ENCODE measurements at regions not wholly inside any gene's neighbourhood (a gene's known extent, or its start where the extent isn't known, plus 50 kb on each side); places are given as distances from the start of the nearest gene placed in this dataset.

DNA sequence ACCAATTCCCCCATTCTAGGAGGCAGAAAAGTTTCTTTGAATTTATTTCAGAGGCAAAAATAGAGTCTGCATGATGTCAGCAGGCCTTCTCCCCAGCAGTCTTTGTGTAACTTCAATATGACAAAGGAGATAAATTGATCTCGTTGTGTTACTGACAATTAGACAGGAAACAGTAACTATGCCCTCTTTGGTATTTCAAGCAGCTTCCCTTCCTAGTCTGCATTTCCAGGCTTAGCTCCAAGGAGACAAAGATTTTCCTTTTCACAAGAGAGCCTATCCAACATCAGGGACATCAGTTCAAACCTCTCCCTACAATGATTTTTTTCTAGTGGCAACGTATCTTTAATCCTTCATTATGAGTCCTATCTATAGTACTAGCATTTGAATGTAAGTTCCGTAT is 245.9 kb upstream of the HSF2 start:
- POLR2A ChIA-PET: no interaction called here
- Histone ChIP-seq H4K20me1 (ENCODE audit: insufficient read depth, low read length) (no peaks in the 10 kb centered on the region), H3K27ac (ENCODE audit: extremely low read length, insufficient read depth, low read length) (no peak overlapping the region), H3K36me3 (replicated peaks in 1 of 2; ENCODE audit: control insufficient read depth in 1 of 2, insufficient read depth in 2 of 2, low read length in 2 of 2) (no peaks in the 10 kb centered on the region), H3K4me3 (replicated peaks in 1 of 3; ENCODE audit: insufficient read depth in 1 of 3, low read depth in 2 of 3, low read length in 3 of 3) (no peak overlapping the region), H3K79me2 (ENCODE audit: insufficient read depth, low read length) (no peaks in the 10 kb centered on the region), H3K27me3 (ENCODE audit: control insufficient read depth in 1 of 2, insufficient read depth in 2 of 2, low read length in 2 of 2) (no peaks in the 10 kb centered on the region), H3K4me2 (ENCODE audit: low read depth, low read length) (no peak overlapping the region), H2AFZ (ENCODE audit: low read length) (no peak overlapping the region), H3K9me3 (ENCODE audit: low read length) (no peaks in the 10 kb centered on the region), H3K4me1 (ENCODE audit: insufficient read depth, low read length) (no peaks in the 10 kb centered on the region), H3K9ac (ENCODE audit: insufficient read depth, low read depth, low read length) (no peak overlapping the region)
- no TSS peak for BruUV-seq (replicated peaks)
- DNase-seq (ENCODE audit: low spot score) (no peak), ATAC-seq (no peak), FAIRE-seq (no peak)
- CTCF ChIA-PET (ENCODE audit: low intra/inter-chr PET ratio, low total read pairs): no interaction called here
- 0% methylated on average over 3 of the region's 3 CpGs for WGBS (ENCODE audit: low lambda C conversion rate)
- in situ Hi-C loops (cut with HindIII; ENCODE audit: extremely low pct_ligation_motif_present, low pct_unique_long_range_greater_than_20kb): no loop called here
- TF ChIP-seq, protein P1, sequence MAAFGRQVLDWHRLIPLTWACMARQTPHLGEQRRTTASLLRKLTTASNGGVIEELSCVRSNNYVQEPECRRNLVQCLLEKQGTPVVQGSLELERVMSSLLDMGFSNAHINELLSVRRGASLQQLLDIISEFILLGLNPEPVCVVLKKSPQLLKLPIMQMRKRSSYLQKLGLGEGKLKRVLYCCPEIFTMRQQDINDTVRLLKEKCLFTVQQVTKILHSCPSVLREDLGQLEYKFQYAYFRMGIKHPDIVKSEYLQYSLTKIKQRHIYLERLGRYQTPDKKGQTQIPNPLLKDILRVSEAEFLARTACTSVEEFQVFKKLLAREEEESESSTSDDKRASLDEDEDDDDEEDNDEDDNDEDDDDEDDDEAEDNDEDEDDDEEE (CRISPR knock-in tag; IDR thresholded peaks at IDR 0.05): no peak
- TF ChIP-seq JUNB (CRISPR knock-in tag; IDR thresholded peaks at IDR 0.05; ENCODE audit: borderline replicate concordance) (no peak), NPAS2 (CRISPR knock-in tag; IDR thresholded peaks at IDR 0.05; ENCODE audit: borderline replicate concordance) (no peak), HOXA3 (CRISPR knock-in tag; IDR thresholded peaks at IDR 0.05) (no peak), SIN3B (IDR thresholded peaks at IDR 0.05; ENCODE audit: low read length) (no peak), DPF2 (CRISPR knock-in tag; IDR thresholded peaks at IDR 0.05; ENCODE audit: borderline replicate concordance, low read depth) (no peak), ATAD3A (CRISPR knock-in tag; IDR thresholded peaks at IDR 0.05) (no peak), ZNF337 (CRISPR knock-in tag; IDR thresholded peaks at IDR 0.05; ENCODE audit: borderline replicate concordance, low read depth) (no peak), ZNF12 (CRISPR knock-in tag; IDR thresholded peaks at IDR 0.05) (no peak), FOXJ3 (CRISPR knock-in tag; IDR thresholded peaks at IDR 0.05; ENCODE audit: borderline replicate concordance) (no peak), SIN3A (IDR thresholded peaks at IDR 0.05; ENCODE audit: borderline replicate concordance, low read depth, low read length) (no peak), ZNF569 (CRISPR knock-in tag; IDR thresholded peaks at IDR 0.05; ENCODE audit: borderline replicate concordance) (no peak), ZNF556 (CRISPR knock-in tag; IDR thresholded peaks at IDR 0.05; ENCODE audit: borderline replicate concordance) (no peak), NFATC3 (CRISPR knock-in tag; IDR thresholded peaks at IDR 0.05) (no peak)
- TF ChIP-seq, protein P2, sequence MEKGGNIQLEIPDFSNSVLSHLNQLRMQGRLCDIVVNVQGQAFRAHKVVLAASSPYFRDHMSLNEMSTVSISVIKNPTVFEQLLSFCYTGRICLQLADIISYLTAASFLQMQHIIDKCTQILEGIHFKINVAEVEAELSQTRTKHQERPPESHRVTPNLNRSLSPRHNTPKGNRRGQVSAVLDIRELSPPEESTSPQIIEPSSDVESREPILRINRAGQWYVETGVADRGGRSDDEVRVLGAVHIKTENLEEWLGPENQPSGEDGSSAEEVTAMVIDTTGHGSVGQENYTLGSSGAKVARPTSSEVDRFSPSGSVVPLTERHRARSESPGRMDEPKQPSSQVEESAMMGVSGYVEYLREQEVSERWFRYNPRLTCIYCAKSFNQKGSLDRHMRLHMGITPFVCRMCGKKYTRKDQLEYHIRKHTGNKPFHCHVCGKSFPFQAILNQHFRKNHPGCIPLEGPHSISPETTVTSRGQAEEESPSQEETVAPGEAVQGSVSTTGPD (CRISPR knock-in tag; IDR thresholded peaks at IDR 0.05): no peak
- TF ChIP-seq, protein P3, sequence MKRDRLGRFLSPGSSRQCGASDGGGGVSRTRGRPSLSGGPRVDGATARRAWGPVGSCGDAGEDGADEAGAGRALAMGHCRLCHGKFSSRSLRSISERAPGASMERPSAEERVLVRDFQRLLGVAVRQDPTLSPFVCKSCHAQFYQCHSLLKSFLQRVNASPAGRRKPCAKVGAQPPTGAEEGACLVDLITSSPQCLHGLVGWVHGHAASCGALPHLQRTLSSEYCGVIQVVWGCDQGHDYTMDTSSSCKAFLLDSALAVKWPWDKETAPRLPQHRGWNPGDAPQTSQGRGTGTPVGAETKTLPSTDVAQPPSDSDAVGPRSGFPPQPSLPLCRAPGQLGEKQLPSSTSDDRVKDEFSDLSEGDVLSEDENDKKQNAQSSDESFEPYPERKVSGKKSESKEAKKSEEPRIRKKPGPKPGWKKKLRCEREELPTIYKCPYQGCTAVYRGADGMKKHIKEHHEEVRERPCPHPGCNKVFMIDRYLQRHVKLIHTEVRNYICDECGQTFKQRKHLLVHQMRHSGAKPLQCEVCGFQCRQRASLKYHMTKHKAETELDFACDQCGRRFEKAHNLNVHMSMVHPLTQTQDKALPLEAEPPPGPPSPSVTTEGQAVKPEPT (CRISPR knock-in tag; IDR thresholded peaks at IDR 0.05; ENCODE audit: low read depth): no peak
- TF ChIP-seq, protein P4, sequence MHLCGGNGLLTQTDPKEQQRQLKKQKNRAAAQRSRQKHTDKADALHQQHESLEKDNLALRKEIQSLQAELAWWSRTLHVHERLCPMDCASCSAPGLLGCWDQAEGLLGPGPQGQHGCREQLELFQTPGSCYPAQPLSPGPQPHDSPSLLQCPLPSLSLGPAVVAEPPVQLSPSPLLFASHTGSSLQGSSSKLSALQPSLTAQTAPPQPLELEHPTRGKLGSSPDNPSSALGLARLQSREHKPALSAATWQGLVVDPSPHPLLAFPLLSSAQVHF (CRISPR knock-in tag; IDR thresholded peaks at IDR 0.05): no peak
- TF ChIP-seq, protein P5, sequence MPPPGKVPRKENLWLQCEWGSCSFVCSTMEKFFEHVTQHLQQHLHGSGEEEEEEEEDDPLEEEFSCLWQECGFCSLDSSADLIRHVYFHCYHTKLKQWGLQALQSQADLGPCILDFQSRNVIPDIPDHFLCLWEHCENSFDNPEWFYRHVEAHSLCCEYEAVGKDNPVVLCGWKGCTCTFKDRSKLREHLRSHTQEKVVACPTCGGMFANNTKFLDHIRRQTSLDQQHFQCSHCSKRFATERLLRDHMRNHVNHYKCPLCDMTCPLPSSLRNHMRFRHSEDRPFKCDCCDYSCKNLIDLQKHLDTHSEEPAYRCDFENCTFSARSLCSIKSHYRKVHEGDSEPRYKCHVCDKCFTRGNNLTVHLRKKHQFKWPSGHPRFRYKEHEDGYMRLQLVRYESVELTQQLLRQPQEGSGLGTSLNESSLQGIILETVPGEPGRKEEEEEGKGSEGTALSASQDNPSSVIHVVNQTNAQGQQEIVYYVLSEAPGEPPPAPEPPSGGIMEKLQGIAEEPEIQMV (CRISPR knock-in tag; IDR thresholded peaks at IDR 0.05; ENCODE audit: low read depth): no peak
- TF ChIP-seq, protein P6, sequence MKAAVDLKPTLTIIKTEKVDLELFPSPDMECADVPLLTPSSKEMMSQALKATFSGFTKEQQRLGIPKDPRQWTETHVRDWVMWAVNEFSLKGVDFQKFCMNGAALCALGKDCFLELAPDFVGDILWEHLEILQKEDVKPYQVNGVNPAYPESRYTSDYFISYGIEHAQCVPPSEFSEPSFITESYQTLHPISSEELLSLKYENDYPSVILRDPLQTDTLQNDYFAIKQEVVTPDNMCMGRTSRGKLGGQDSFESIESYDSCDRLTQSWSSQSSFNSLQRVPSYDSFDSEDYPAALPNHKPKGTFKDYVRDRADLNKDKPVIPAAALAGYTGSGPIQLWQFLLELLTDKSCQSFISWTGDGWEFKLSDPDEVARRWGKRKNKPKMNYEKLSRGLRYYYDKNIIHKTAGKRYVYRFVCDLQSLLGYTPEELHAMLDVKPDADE (CRISPR knock-in tag; IDR thresholded peaks at IDR 0.05): no peak
- intact Hi-C loops (cut with micrococcal nuclease; ENCODE audit: unreplicated experiment): no loop called here
